SH-SY5Y (cell line): ENCODE measurements at regions not wholly inside any gene's neighbourhood (a gene's known extent, or its start where the extent isn't known, plus 50 kb on each side); places are given as distances from the start of the nearest gene placed in this dataset.

ENCODE experiments used
- GATA2 ChIP-seq: IDR thresholded peaks from 2 replicates; pipeline ENCODE4 v1.6.1; 2011; ENCODE audit warnings: mild to moderate bottlenecking, low read depth, low read length
- GATA3 ChIP-seq: IDR thresholded peaks from 2 replicates; pipeline ENCODE4 v1.6.1; 2011; ENCODE audit warnings: low read depth, mild to moderate bottlenecking, low read length, moderate library complexity

DNA sequence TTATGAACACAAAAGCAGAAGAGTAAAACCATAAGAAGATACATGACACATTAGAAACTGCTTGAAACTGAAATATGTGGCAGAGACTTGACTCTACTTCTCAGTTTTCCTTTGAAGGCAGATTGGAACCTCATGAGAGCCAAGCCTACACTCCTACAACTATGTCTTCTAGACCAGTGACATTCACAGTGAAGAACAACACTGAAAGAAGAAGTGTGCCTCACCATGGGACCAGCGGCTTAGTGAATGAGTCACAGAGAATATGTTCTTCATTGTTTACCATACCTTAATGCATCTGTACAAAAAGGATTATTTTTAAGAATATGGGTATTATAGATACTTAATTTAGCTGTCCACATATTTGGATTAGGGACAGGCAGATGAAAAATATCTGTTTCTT lies 248.3 kb downstream of the CDC14C start:
- TF ChIP-seq GATA2 (no peak), GATA3 (no peak)
